ENCODE measurements at regions not wholly inside any gene's neighbourhood (a gene's known extent, or its start where the extent isn't known, plus 50 kb on each side); places are given as distances from the start of the nearest gene placed in this dataset.
A peak's percentile ranks its signal among the peaks of the same experiment; 100 is the strongest.

- Histone ChIP-seq H3K27me3 (no peaks in the 10 kb centered on the region), H3K4me3 (peak overlapping the region in 2 of 4 donors; percentile 5 to 41), H3K4me1 (replicated peaks in 1 of 2) (no peaks in the 10 kb centered on the region), H3K36me3 (replicated peaks in 1 of 2) (no peaks in the 10 kb centered on the region), H3K27ac (no peak overlapping the region), H3K9me3 (replicated peaks in 1 of 3) (no peaks in the 10 kb centered on the region)
- TF ChIP-seq CTCF (IDR thresholded peaks at IDR 0.05) (no peak), POLR2A (IDR thresholded peaks at IDR 0.05) (no peak)
- intact Hi-C loops (cut with DNase I) = no loop called here
- no peak for DNase-seq
- 73 to 86% (median 80%) methylated on average over 3 of the region's 3 CpGs for WGBS, 4 donors
These were observed 178.4 kb upstream of the CDIN1 start for GRCh38 chr15:36400936-36401585.

- H3K36me3 ChIP-seq (replicated peaks in 1 of 2) = no peaks in the 10 kb centered on the region
- no peak overlapping the region for H3K27ac ChIP-seq
- intact Hi-C loops (cut with DNase I) = no loop called here
- no peaks in the 10 kb centered on the region for H3K27me3 ChIP-seq
- 38 to 47% (median 45%) methylated on average over 3 of the region's 3 CpGs for WGBS, 4 donors
- H3K9me3 ChIP-seq (replicated peaks in 1 of 3) = no peaks in the 10 kb centered on the region
- no peaks in the 10 kb centered on the region for H3K4me1 ChIP-seq (replicated peaks in 1 of 2)
- no peak for DNase-seq
- no peak for TF ChIP-seq CTCF (IDR thresholded peaks at IDR 0.05)
- no peak for TF ChIP-seq POLR2A (IDR thresholded peaks at IDR 0.05)
- peak overlapping the region in 2 of 4 donors; percentile 5 to 41 for H3K4me3 ChIP-seq
These were observed 177.8 kb upstream of the CDIN1 start for GRCh38 chr15:36401586-36401966.

- Histone ChIP-seq H3K4me3 (no peak overlapping the region), H3K9me3 (replicated peaks in 1 of 3) (no peaks in the 10 kb centered on the region), H3K36me3 (replicated peaks in 1 of 2) (no peaks in the 10 kb centered on the region), H3K27ac (no peak overlapping the region), H3K27me3 (no peaks in the 10 kb centered on the region), H3K4me1 (replicated peaks in 1 of 2) (peaks cover 0 to 11% of the 10 kb centered on the region in 2 donors)
- intact Hi-C loops (cut with DNase I) = no loop called here
- TF ChIP-seq POLR2A (IDR thresholded peaks at IDR 0.05) (no peak), CTCF (IDR thresholded peaks at IDR 0.05) (no peak)
- DNase-seq = no peak
- 75 to 82% (median 79%) methylated on average over 5 of the region's 5 CpGs for WGBS, 4 donors
These were observed 176.1 kb upstream of the CDIN1 start for GRCh38 chr15:36403351-36403750.

GRCh38 chr15:36406366-36406765, 173.1 kb upstream of the CDIN1 start:
- no peak overlapping the region for H3K27ac ChIP-seq
- H3K36me3 ChIP-seq (replicated peaks in 1 of 2) = no peaks in the 10 kb centered on the region
- no peaks in the 10 kb centered on the region for H3K9me3 ChIP-seq (replicated peaks in 1 of 3)
- no peak for DNase-seq
- TF ChIP-seq POLR2A (IDR thresholded peaks at IDR 0.05) (no peak), CTCF (IDR thresholded peaks at IDR 0.05) (no peak)
- intact Hi-C loops (cut with DNase I) = no loop called here
- 78 to 88% (median 83%) methylated on average over 3 of the region's 3 CpGs for WGBS, 4 donors
- H3K4me1 ChIP-seq (replicated peaks in 1 of 2) = peaks cover 0 to 11% of the 10 kb centered on the region in 2 donors
- H3K4me3 ChIP-seq = no peak overlapping the region
- H3K27me3 ChIP-seq = no peaks in the 10 kb centered on the region

All from adrenal gland (tissue), 9 donors.